Stimulated activated CD4-positive, alpha-beta T cell treated with anti-CD3 and anti-CD28 coated beads, Interleukin-1b, Interleukin-23, amount 100 ng/mL, for 48 hours (primary cell): ENCODE measurements at regions not wholly inside any gene's neighbourhood (a gene's known extent, or its start where the extent isn't known, plus 50 kb on each side); places are given as distances from the start of the nearest gene placed in this dataset.
A peak's percentile ranks its signal among the peaks of the same experiment; 100 is the strongest.

Source experiments
- DNase-seq: peaks from one replicate; pipeline ENCODE4 v3.0.0-alpha.2; 2020

DNA sequence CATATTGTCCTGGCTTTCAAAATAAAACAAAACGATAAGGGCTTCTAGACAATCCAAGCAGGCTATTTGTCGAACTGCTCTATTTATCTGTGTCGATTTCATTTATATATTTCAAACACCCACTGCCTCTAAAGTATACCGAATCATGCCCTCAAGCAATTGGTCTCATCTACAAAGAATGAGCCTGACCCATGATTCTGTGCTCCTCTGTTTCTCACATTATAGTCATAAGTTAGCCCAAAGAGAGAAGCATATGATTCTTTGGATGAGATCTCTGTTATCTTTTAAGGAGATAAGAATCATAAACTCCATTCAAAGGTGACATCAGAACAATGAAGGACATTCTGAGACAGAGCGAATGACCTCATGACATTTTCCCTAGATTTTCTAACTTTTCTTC is 191.1 kb downstream of the MAP2K6 start:
- no peak for DNase-seq

DNA sequence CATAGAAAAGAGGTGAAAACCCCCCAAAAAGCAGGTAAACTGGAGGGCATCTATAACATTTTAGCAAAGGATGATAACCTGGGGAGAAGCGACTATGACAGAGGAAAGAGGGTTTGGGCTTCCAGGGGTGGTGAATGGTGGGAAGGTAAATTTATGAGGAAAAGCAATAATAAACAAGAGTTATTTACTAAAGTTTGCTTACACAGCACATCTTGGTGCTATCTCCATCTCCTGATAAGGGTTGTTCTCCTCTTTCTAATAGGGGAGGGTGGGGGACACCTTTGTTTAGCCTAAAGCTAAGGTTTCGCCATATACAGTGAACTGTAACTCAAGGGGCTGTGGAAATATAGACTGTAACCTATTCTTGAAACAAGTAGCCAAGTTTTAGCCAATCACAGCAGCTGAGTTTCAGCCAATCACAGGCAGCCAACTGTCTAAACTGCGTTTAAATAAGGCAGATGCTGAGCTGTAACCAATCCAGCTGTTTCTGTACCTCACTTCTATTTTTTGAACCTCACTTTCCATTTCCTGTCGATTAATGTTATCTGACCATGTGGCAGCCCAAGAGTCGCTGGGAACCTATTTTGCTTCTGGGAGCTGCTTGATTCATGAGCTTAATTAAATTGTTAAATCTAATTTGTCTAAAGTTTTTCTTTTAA is 191.8 kb downstream of the MAP2K6 start:
- no peak for DNase-seq

- peak; percentile 24 for DNase-seq
Observed at GRCh38 chr17:69607162-69607834, 192.8 kb downstream of the MAP2K6 start.

- DNase-seq, result no peak
Observed at GRCh38 chr17:69608141-69608540, 193.6 kb downstream of the MAP2K6 start.

DNA sequence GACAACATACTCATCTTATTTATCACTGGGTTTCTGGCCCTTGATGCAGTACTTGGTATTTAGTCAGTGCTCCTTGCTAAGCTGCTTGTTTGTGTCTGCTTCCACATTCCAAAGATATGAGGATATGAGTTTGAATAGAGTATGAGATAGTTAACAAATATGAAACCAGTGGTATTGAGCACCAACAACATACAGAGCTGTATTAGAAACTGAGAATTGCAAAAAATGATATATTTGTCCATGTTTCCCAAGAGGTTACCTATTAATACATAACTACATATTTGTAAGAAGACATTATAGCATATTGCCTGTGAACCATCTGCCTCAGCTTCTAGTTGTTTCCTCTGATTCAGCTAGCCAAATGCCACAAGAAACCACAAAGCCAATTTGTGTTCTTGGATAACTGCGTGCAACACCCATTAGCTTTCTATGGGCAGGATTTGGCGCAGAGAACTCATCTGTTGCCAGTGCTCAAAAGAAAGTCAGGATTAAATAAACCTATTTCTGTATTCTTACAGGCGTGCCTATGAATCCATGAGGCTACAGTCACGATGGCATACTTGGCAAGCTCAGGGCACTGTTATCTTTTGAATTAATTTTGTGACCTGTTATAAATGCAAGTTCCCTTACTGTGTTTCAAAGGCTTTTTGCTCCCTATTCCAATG is 194.4 kb downstream of the MAP2K6 start:
- no peak for DNase-seq

- no peak for DNase-seq
Observed at GRCh38 chr17:69609473-69610305, 195.2 kb downstream of the MAP2K6 start.

- no peak for DNase-seq
Observed at GRCh38 chr17:69620363-69620762, 205.9 kb downstream of the MAP2K6 start.

- DNase-seq, result no peak
Observed at GRCh38 chr17:69625474-69625873, 211.0 kb downstream of the MAP2K6 start.

GRCh38 chr17:69630056-69630635 is 215.6 kb downstream of the MAP2K6 start:
- DNase-seq, result no peak

DNA sequence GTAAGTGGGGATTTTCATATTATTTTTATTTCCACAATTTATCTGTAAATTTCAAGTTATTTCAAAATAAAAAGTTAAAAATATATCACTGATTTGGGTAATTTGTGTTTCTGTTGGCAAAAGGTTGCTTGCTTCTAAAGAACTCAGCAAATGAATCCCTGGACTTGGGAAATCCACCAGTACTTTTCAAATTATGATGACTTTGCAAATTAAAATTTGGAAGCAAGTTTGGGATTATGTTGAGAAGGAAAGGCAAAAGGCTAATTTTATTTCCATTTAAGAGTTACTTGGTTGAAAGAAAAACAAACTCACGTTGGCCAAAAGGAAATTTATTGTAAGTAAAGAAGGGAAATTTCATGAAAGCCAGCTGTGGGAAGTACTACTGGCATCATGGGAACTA is 220.3 kb downstream of the MAP2K6 start:
- no peak for DNase-seq

- no peak for DNase-seq
Observed at GRCh38 chr17:69637446-69638156, 223.1 kb downstream of the MAP2K6 start.

GRCh38 chr17:69639096-69639495 is 224.6 kb downstream of the MAP2K6 start:
- no peak for DNase-seq

DNA sequence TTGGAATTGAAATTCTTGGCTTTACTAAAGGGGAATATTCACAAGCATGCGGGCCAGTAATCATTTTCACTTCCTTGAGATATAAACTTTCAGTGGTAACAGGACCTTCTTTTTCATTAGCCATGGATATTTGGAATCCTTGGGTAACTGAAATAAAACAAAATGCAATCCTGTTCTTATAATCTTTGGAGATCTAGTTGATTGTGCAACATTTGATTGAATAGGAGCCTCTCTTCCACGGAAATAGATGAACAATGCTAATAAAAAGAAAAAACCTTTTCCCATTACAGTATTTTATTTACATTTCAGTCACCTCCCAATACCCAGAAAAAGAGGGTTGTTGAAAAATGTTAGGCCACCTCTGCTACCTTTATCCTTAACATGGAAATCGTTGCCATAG is 225.6 kb downstream of the MAP2K6 start:
- no peak for DNase-seq

DNA sequence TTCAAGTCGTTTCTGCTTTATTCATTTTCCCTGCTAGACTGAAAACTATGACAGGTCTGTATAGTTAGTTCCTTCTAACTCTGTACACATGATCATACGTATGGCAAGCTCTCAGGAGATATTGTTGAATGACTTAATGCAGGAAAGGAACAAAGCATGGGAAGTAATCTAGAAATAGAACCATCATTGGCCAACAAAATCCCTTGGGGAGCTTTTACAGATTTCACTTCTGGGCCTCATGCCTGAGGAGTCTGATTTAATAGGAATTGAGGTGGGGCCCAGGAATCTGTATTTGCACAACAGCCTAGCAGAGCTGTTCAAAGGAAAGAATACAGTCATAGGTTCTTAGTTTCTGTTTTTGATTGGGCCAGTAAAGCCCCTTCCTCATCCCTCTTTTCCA is 229.2 kb downstream of the MAP2K6 start:
- DNase-seq, result no peak

DNA sequence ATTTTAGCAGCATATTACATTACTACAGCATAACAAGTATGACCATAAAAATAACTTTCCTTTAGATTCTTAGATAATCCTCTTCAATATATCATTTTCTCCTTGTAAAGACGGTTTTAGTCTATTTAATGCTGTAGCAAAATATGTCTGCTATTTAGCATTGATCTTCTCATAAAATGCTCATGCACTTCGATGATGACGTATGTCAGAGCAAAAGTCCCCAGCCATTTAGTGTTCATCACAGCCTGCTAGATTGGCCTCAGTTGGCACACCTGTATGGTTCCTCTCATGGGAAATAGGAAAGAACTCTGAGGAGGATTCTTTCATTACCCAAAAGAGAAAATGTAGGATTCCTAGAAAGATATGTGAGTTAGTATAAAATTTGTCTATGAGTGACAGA is 232.2 kb downstream of the MAP2K6 start:
- no peak for DNase-seq

DNA sequence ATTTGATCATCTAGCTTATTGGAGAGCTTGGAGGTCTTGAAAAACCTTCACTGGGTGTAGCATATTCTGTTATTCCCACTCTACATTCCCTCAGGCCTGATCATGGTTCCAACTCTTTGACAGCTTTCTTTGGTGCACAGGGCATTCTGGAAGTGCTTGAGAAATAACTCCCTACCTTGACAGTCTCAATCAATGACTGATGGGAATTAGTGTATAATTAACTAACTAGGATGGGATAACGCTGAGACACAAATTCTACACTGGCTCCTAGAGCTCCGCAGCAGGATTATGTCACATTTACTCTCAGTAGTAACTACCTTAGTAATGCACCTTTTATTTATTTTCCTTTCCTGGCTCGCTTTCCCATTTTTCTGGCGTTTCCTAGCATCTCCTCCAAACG is 236.4 kb downstream of the MAP2K6 start:
- no peak for DNase-seq

GRCh38 chr17:69651921-69652320 is 237.4 kb downstream of the MAP2K6 start:
- DNase-seq, result no peak

- no peak for DNase-seq
Observed at GRCh38 chr17:69654981-69655855, 240.7 kb downstream of the MAP2K6 start.

GRCh38 chr17:69655902-69656301 is 241.4 kb downstream of the MAP2K6 start:
- no peak for DNase-seq

- DNase-seq, result no peak
Observed at GRCh38 chr17:69669441-69670178, 255.1 kb downstream of the MAP2K6 start.

- no peak for DNase-seq
Observed at GRCh38 chr17:69672924-69673323, 258.4 kb downstream of the MAP2K6 start.
